Stimulated activated CD8-positive, alpha-beta memory T cell treated with anti-CD3 and anti-CD28 coated beads, Interleukin-4, amount 100 ng/mL, for 4 hours (primary cell): ENCODE measurements at regions not wholly inside any gene's neighbourhood (a gene's known extent, or its start where the extent isn't known, plus 50 kb on each side); places are given as distances from the start of the nearest gene placed in this dataset.

Experiments
- DNase-seq, 2 donors: peaks; one replicate each; pipeline ENCODE4 v3.0.0-alpha.2; 2020; ENCODE audit warnings: low read depth in 2 of 2, low spot score in 1 of 2

DNA sequence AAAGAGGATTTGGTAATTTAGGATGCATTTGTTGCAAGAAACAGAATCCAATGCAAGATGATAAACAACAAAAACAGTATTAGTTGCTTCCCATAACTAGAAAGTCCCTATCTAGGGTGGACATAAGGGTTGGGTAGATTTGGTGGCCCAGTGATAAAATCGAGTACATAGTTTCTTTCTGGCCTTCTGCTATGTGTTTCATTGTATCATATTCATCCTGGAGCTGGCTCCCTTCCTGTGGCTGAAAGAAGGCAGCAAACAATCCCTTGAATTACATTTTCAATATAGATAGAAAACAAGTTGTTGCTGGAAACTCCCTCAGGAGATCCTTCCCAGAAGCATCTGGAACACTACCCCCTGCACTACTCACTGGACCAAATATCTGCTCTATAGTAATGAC is 135.1 kb downstream of the ID4 start:
- no peak for DNase-seq

DNA sequence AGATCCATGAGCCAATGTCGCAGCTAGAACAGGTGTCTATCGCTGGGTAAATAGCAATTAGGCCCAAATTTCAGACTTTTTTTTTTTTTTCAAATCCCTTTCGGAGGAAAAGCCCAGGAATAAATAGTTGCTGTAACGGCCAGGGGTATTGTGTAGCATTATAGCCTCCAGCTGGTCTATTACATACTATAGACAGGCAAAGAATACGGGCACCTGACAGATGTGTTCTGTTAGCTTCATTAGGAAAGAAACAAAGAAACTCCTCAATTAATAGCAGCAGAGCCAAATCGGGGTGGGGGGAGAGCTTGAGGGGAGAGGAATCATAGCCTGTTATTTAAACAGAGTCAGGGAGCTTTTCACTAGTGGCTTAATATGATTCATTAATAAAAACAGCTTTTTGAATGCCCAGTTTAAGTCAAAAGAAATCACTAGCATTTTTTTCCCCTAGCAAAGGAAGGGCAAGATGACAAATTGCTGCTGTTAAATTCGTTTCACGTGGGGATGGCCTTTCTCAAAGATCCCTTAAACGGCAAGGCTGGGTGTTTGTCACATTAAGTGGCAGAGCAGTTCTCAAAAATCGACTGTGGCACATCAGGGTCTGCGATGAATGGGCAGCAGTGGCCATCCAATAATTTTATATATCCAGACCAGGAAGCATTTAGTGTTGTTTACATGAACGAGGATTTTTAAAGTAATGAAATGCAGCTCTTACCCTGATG is 139.4 kb downstream of the ID4 start:
- no peak for DNase-seq

DNA sequence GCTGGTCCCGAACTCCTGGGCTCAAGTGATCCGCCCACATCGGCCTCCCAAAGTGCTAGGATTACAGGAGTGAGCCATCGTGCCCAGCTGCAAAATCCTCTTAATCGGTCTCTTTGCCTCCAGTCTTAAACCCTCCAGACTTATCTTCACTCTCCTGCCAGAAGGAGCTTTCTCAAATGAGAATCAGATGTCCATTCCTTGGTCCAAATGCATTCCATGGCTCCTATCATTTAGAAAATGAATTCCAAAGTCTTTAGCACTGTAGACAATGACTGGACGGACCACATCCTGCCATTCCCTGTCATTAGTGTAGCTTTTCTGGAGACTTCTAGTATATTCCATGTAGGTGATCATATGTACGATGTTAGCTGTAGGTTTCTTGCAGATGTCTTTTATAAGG is 141.9 kb downstream of the ID4 start:
- DNase-seq: no peak

DNA sequence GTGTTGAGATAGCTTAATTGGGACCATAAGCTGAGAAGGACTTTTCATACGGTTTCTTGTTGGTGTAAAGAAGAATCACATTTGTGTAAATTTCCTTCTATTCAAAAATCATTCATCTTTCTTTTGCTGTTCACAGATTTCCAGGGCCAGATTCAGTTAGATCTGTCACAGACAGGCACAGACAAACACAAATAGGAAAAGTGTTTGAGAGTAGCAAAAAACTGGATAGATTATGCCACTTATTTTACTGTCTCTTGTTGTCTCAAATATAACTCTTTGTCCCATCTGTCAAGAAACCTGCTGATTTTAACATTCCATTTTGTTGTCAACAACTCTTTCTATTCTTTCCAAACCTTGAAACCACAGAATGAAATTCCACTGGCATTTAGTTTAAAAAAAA is 142.8 kb downstream of the ID4 start:
- no peak for DNase-seq

DNA sequence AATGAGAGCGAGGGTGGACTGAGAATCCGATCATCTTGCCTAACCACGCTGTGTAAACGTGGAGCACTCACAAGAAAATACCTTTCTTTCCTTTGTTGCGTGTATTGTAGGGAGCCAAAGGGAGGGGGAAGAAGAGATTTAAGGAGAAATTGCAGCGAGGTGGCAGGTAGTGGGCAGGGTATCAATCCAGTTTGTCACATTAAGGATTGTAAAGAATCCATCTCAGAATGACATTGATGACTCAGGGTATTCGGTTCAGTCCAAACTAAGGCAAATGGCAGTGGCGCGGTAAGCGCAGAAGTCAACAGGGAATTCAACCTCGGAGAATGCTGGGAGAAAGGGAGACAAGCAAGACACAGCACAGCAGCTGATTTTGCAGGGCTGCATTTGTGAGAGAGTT is 146.2 kb downstream of the ID4 start:
- no peak for DNase-seq

DNA sequence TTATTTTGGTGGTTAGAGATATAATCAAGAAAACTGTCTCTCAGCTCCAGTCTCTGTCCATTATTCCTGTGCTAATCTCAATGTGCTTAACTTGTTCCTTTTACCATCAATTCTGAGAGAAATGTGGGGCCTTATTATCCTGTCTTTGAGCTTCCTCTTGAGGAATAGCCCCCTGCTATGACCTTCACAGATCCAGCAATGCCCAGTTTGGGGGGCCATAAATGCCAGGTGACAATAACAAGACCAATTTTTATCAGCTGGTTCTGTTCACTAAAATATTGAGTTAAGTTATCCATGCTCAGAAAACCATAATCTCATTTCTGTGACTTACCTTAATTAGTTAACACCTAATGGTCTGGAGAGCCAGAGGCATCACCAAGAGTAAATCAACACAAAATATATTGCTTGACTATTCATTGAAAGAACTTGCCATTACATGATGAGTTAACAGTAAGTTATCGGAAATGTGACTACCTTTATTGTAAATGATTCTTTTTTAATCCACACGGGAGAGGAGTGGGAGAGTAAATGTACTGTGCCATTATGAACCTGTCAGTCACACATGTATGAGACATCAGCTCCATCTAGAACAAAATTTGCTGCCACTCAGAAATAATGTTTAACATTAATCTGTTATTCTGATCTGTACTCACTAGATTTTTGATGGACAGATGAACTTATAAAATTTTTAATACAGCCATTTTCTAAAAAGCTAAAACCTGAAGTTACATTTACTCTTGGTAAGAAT is 149.7 kb downstream of the ID4 start:
- DNase-seq: no peak

DNA sequence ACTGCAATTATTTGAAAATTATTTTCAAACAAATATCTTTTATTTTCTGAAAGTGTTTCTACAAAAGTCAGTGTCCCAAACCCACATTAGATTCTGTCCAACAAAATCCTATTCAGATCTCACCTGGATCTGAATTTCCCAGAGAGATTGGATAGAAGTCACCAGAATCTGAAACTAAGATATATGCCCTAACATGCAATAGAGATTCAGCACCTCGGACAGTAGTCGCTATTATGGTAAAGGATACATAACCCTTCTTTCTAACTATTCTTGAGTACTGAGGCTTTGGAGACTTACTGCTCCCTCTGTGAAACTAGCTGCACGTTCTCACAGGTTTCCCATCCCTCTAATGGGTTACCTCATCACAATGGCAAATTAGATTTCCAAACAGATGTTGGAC is 151.4 kb downstream of the ID4 start:
- no peak for DNase-seq

DNA sequence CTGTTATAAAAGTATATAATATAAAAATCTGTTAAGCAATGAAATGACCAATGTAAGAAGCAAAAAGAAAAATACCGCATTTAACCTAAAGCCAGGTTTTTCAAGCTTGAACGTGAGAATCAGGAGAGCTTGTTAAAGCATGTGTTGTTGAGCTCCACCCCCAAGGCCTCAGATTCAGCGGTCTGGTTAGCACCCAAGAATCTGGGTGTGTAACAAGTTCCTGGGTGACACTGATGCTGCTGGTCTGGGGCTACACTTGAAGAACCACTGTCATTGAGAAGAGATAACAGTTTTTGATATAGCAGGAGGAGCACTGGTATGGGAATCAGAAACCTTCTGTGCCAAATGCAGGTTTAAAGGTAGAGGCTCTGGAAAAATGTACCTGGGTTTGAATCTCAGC is 154.0 kb downstream of the ID4 start:
- DNase-seq: no peak

DNA sequence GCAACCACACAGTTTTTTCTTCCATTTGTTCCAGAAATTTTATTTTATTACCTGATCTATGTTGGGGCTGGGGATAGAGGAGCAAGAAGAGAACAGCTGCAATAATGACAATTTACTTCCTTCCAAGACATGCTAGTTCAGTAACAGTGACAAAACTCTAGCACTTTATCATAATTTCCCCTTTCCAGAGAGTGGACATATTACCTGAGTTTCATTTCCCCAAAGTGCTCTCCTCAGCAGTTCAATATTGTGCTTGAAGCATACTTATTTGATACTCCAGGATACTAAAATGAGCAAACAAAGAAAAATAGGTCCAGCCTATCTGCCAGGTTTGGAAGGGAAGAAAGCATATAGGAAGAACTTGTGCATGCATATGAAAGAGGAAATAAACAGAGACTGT is 157.7 kb downstream of the ID4 start:
- DNase-seq: no peak

DNA sequence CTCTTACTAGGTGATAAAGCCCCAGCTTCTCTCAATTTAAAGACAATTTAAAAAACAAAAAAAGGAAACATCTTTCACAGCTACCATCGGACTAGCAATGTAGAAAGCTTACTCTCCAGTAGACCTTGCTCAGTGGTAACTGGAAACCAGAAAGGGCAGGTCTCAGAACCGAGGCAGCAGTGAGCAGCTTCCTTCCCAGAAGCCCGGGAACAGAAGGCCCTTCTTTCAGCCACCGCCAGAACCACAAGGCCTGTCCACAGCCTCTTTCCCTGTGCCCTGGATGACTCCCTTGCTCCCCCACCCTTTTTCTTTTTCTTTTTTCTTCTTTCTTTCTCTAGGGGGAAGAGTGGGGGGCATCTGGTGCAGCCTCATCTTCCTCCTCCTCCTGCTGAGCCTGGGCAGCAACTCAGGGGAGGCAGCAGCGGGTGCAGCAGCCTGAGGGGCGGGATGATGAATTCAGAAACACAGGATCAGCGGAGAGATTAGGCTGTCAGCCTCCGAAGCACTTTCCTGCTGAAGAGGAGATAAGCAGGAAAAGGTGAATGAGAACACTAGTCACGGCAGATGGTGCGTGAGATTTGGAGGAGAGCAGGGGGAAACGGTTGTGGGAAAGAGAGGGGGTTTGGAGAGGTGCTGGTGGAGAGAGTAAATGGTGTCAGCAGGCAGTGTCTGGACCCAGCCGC is 158.5 kb downstream of the ID4 start:
- no peak for DNase-seq

DNA sequence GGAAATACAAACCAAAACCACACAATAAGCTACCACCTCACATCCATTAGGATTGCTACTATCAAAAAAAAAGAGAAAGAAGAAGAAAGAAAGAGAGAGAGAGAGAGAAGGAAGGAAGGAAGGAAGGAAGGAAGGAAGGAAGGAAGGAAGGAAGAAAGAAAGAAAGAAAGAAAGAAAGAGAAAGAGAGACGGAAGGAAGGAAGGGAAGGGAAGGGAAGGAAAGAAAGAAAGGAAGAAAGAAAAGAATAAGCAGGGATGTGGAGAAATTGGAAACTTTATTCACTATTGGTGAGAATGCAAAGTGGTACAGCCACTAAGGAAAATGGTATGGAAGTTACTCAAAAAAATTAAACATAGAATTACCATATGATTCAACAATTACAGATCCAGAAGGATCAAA is 159.9 kb downstream of the ID4 start:
- no peak for DNase-seq

DNA sequence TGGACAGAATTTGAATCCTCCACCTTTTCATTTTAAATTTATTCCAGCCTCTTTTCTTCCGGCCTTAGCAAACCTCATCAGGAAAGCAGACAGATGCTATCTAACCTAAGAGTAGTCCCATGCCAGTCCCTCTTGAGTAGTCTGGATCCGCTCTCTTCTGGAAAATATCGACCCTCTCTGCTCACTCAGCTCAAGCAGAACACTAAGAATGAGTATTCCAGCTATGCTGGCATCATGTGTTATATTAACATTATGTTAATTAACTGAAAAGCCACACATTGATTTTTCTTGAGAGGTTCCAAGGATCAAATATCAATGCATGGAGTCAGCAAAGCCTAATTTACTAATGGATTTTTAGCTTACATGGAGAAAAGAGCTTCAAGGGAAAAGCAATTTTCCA is 161.4 kb downstream of the ID4 start:
- DNase-seq: no peak

DNA sequence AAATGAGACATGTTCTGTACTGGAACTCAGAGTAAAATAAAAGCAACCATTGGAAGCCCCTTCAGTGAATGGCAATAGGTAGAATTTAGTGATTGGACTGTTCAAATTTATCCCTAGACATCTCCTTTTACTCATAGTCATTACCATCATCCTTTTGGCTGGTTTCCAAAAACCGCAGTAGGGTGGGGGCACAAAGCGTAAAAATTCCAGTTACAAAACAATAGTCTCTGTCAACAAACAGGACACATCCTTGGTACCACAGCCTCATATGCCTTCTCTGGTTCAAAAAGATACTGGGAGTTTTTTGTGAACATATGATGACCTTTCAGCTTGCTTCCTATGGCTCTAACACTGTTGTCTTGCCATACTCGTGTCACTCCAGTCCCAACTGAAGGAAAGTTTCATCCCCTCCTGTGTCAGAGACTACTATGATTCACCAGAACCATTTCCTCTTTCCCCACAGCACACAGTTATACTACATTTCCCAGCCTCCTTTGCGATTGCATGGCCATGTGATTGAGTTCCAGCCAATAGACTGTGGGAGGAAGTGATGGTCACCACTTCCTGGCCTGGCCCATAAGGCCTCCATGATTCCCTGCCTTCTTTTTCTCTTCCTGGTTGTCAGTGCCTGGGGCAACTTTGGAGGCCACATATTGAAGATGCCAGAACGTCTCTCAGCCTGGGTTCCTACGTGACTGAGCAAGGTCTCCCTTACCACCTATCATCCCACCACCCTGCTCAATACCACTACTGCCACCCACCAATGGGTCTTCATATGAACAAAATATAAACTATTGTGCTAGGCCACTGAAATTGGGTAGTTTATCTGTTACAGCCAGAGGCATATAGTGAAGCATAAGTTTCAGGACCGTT is 162.4 kb downstream of the ID4 start:
- DNase-seq: no peak

DNA sequence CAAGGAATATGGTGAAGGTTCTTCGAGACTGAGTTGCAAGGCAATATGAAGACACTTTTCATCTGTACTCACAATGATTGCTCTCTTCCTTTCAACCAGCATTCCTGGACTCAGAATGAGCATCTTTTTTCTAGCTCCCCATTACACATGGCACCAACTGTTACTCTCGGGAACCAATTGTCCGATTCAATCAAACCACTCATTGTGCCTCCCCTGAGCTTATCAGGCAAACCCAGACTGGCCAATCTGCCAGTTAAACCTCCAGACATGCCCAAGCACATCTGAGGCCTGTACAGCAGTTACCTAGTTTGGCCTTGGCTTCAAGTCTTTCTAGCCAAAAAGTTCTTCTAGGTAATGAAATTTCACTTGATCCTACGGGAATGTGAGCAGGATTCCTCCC is 164.1 kb downstream of the ID4 start:
- DNase-seq: no peak

DNA sequence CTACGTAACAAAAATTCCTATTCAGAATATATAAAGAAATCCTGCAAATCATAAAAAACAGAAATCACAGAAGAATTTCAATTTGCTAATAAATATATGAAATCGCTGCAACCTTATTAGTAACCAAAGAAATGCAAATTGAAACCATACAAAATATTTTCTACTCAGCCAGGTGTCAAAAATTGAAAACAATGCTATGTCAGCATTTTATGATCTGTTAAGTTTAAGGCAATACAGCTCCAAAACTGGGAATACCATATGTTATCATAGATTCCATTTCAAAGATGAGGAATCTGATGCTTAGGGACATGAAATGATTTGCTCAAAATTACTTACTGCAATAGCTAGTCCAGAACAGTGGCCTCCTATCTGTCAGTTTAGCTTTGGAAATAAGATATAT is 168.9 kb downstream of the ID4 start:
- DNase-seq: no peak

DNA sequence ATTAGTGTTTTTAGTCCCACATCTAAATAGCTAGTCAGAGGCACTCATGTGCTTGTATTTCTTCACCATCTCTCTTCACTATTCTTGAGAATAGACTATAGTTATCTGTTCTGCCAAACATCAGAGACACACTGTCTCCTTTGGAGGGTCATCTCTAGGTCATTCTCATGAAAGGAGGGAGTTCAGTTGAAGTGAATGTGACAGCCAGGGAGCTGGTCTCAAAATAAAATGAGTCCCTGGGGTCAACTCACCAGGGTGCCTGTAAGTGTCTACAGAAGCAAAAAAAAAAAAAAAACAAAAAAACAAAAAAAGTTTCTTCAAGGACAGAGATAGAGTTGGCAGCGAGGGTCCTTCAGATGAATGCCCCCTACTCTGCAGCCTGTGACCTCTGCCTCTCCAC is 171.0 kb downstream of the ID4 start:
- no peak for DNase-seq

DNA sequence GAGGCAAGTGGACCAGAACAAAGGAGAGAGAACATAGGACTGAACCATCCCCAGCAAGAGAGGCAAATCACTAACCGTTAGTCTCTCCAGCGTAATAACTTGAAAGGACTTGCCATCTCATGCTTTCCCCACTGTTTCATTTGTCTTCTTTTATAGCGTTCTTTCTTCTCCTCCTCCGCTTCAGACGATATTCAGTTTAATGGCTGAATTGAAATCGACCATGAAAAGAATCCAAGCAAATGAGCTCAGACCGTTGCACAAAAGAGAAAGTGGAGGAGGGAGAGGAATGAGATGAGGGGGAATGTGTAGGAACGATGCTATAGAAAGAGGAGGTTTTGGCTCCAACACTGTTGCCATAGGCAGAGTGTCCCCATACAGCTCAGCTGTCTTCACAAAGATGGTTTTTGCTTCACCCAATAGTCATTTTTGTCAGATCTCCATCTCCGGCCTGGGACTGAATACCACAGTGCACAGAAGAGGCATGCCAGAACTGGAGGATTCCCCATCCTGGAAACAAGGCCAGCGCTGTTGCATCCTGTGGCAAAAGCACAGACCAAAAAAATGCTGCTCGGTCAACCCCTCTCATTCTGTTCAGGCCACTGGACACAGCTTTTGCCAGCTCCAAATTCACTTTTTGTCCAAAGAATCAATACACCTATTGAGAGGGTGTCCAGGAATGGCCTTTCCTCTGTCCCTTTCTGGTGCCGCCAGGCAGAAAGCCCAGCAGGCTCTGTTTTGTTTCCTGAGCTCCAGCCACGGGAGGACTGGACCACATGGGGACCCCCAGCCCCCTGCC is 176.1 kb downstream of the ID4 start:
- DNase-seq: no peak

DNA sequence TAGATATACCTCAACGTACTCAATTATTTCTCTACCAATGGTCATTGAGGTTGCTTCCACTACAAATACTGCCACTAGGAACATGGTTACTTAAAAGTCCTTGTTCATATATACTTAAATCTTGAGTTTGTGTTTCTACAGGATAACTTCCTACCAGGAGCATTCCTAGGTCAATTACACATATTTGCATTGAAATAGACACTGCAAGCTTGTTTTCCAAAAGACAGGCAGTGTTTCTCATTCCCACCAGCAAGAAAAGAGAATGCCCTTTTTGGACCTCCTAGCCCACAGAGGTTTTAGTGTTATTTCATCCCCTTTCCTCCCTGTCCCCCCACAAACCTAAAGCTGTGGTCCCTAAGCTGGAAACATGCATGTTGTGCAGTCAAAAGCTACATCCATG is 177.3 kb downstream of the ID4 start:
- no peak for DNase-seq

DNA sequence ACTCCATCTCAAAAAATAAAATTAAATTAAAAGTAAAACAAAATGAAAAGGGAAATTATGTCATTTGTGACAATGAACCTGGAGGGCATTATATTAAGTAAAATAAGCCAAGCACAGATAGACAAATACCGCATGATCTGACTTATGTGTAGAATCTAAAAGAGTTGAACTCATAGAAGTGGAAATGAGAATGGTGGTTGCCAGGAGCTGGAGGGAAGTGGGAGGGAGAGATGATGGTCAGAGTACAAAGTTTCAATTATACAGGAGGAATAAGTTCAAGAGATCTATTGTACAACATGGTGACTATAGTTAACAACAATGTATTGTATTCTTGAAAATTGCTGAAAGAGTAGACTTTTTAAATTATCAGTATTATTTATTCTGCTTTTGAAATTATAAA is 183.4 kb downstream of the ID4 start:
- no peak for DNase-seq

DNA sequence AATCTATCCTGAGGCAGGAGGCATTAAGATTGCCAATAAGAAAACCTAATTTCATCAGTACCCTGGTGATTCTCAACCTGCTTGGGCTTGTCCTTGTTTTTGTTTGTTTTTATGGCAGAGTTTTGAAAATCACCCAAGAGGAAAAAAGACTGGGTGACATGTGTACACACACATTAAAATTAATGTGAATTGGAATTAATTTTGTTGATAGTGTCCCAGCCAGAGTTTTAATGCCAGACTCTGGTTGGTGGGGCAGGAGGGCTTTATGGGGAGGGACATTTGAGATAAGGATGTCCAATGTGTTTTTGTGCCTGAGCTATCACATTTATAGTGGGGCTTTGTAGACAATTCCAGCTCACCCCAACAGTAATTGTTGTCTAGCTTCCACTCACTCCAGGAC is 184.6 kb downstream of the ID4 start:
- no peak for DNase-seq
